Fibroblast of villous mesenchyme (primary cell): ENCODE measurements at regions not wholly inside any gene's neighbourhood (a gene's known extent, or its start where the extent isn't known, plus 50 kb on each side); places are given as distances from the start of the nearest gene placed in this dataset.

Source experiments
- DNase-seq: peaks from one replicate; pipeline ENCODE4 v3.0.0-alpha.2; 2010; ENCODE audit warnings: low read depth
- H3K4me3 ChIP-seq: 2 replicates; pipeline ENCODE4 v1.5.1; 2011; ENCODE audit warnings: low read depth, mild to moderate bottlenecking, low read length
- CTCF ChIP-seq: IDR thresholded peaks from 2 replicates; pipeline ENCODE4 v1.5.1; 2012; ENCODE audit warnings: low read depth, mild to moderate bottlenecking, low read length; ENCODE audit not compliant: insufficient read depth

DNA sequence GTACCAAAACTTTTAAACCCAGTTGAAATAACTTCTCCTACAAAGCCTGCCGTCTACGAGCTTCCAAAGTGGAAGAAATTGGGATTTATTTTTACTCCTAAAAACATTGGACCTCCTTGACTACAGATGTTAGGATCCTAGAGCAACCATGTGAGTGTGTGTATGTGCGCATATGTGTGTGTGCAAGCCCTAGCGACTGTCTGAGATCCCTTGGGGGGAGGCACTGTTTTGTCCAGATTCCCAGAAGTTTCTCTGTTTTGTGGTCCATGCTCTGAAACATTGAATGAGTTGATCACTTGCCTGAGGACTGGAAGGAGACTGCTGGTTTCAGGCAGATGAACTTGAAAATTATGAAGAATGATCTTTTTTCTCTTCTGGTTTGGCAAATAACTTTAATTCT is 312.3 kb upstream of the ZNF32 start:
- no peak for TF ChIP-seq CTCF
- H3K4me3 ChIP-seq = no peak overlapping the region
- DNase-seq = no peak

DNA sequence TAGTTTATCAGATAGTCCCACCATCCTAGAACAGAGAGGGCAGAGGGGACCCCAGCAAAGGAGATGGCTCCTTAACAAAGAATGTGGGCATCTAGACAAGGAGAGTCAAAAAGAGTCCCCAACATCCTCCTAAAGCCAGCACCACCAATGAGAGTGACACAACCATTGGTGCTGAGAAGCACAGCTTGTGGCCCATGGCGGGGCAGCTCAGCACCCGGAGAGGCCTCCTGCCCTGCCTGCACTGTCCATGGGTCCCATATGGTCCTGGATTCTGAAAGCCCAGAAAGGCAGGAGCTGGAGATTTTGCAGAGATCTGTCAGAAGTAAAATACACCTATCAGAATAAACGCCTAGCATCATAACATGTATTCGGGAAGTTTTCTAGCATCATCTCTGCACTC is 311.8 kb upstream of the ZNF32 start:
- TF ChIP-seq CTCF = no peak
- DNase-seq = no peak
- H3K4me3 ChIP-seq = no peak overlapping the region

DNA sequence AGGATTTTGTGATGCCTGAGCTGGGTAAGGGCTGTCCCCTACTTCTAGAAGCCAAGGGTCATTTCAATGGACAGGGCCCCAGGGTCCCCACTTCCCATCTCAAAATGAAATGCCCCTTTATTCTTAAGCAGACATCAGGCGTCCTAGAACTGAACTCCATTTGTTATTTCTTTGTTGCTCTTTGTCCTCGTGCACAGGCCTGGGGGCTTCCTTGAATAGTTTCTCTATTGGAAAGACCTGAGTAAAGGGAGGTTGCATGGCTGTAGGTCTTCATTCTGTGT is 311.4 kb upstream of the ZNF32 start:
- no peak for DNase-seq
- H3K4me3 ChIP-seq = no peak overlapping the region
- TF ChIP-seq CTCF = no peak

- DNase-seq = no peak
- no peak overlapping the region for H3K4me3 ChIP-seq
- TF ChIP-seq CTCF = no peak
Measured at GRCh38 chr10:43959364-43960134, 310.9 kb upstream of the ZNF32 start.

- TF ChIP-seq CTCF = no peak
- no peak for DNase-seq
- H3K4me3 ChIP-seq = no peak overlapping the region
Measured at GRCh38 chr10:43958964-43959363, 310.3 kb upstream of the ZNF32 start.

- DNase-seq = no peak
- no peak for TF ChIP-seq CTCF
- no peak overlapping the region for H3K4me3 ChIP-seq
Measured at GRCh38 chr10:43958071-43958432, 309.4 kb upstream of the ZNF32 start.
